Stimulated activated memory B cell treated with anti-CD40 and anti-IgM and Interleukin-4, amounts not matched to agents 10 μg/mL and 1 μg/mL and 100 μg/mL, for 72 hours (primary cell): ENCODE measurements at regions not wholly inside any gene's neighbourhood (a gene's known extent, or its start where the extent isn't known, plus 50 kb on each side); places are given as distances from the start of the nearest gene placed in this dataset.

Source experiments
- ATAC-seq: fragments of 150-1000 bp; cut with Tn5 transposase; 2 replicates; pipeline ENCODE4 v1.10.0; 2021
- H3K27ac Mint-ChIP-seq: one replicate; pipeline ENCODE4 v1.8.0; 2022; ENCODE audit warnings: mild to moderate bottlenecking, mixed read lengths
- H3K27me3 Mint-ChIP-seq: one replicate; pipeline ENCODE4 v1.8.0; 2022; ENCODE audit warnings: mixed read lengths
- H3K36me3 Mint-ChIP-seq: one replicate; pipeline ENCODE4 v1.8.0; 2022; ENCODE audit warnings: mixed read lengths
- H3K4me1 Mint-ChIP-seq: one replicate; pipeline ENCODE4 v1.8.0; 2022; ENCODE audit warnings: mixed read lengths
- H3K4me3 Mint-ChIP-seq: one replicate; pipeline ENCODE4 v1.8.0; 2022; ENCODE audit warnings: mild to moderate bottlenecking, moderate library complexity, mixed read lengths
- H3K9me3 Mint-ChIP-seq: one replicate; pipeline ENCODE4 v1.8.0; 2022; ENCODE audit warnings: mixed read lengths

DNA sequence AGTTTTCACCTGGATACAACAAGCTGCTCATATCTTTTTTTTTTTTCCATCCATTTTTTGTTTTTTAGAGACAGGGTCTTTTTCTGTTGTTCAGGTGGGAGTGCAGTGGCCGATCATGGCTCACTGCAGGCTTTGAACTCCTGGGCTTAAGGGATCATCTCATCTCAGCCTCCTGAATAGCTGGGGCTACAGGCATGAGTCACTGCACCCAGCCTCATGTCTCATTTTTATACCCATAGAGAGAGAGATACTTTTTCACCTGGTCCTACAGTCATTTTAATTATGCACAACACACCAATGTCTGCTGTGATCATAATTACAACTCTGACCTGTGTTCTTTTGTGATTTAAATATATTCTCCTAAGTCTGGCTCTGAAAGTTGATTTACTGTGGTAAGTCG is 84.4 kb downstream of the KIF4B start:
- Mint-ChIP-seq H3K27ac (no peak overlapping the region), H3K27me3 (peaks cover 10% of the 10 kb centered on the region), H3K9me3 (no peaks in the 10 kb centered on the region), H3K36me3 (no peaks in the 10 kb centered on the region), H3K4me3 (no peak overlapping the region), H3K4me1 (no peaks in the 10 kb centered on the region)
- ATAC-seq, result no peak

DNA sequence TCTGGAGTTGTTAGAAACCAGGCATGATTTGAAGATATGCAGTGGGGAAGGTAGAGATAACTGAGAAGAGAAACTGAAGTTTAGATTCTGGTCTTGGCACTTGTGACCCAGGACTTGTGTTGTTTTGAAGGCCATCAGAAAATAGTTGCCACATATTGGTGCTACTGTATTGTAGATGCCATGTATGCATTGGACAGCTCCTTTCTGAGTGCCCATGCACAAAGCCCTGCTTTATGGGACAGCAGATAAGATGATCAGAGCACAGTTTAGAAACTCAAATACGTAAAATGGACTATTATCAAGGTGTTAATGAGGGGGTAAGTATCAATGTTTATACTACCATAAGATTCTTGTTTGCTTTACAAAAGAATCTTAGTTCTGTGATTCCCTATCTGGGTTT is 84.9 kb downstream of the KIF4B start:
- Mint-ChIP-seq H3K36me3 (no peaks in the 10 kb centered on the region), H3K27me3 (peaks cover 10% of the 10 kb centered on the region), H3K4me1 (no peaks in the 10 kb centered on the region), H3K4me3 (no peak overlapping the region), H3K9me3 (peaks cover 2% of the 10 kb centered on the region), H3K27ac (no peak overlapping the region)
- no peak for ATAC-seq

DNA sequence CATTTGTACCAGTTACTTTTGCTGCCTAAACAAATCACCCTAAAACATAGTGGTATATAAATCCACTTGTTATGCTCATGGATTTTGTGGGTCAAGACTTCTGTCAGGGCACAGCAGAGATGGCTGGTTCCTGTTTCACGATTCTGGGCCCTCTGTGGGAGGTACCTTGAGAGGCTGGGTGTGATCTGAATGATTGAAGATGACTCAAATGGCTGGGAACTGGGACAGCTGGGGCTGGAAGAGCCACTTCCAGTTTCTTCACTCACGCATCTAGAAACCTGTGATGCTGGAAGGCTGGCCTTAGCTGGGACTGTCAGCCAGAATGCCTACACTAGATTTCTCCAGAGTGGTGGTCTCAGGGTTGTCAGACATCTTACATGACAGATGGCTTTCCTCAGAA is 88.1 kb downstream of the KIF4B start:
- no peak overlapping the region for H3K4me3 Mint-ChIP-seq
- no peaks in the 10 kb centered on the region for H3K36me3 Mint-ChIP-seq
- ATAC-seq, result no peak
- peaks cover 10% of the 10 kb centered on the region for H3K27me3 Mint-ChIP-seq
- H3K9me3 Mint-ChIP-seq, result peaks cover 3% of the 10 kb centered on the region
- H3K4me1 Mint-ChIP-seq, result no peaks in the 10 kb centered on the region
- H3K27ac Mint-ChIP-seq, result no peak overlapping the region

DNA sequence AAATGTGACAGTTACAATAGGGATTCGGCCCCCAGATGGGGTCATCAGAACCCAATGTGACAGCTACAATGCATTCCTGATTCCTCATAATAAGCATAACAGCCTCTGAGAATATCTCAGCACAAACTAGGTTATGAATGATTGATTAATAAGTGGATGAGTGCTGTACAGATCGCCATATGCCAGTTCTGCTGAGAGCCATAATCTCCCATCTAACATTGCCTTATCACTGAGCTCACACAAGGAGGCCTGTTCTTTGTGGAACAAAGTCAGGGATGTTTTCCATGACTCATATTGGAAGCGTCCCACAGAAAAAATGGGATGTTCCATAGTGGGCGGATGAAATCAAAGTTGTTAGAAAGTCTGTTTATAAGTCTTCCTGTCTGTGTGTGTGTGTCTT is 89.6 kb downstream of the KIF4B start:
- Mint-ChIP-seq H3K36me3 (no peaks in the 10 kb centered on the region), H3K4me3 (no peak overlapping the region), H3K9me3 (peaks cover 3% of the 10 kb centered on the region), H3K27me3 (peaks cover 10% of the 10 kb centered on the region), H3K27ac (no peak overlapping the region), H3K4me1 (no peaks in the 10 kb centered on the region)
- no peak for ATAC-seq

DNA sequence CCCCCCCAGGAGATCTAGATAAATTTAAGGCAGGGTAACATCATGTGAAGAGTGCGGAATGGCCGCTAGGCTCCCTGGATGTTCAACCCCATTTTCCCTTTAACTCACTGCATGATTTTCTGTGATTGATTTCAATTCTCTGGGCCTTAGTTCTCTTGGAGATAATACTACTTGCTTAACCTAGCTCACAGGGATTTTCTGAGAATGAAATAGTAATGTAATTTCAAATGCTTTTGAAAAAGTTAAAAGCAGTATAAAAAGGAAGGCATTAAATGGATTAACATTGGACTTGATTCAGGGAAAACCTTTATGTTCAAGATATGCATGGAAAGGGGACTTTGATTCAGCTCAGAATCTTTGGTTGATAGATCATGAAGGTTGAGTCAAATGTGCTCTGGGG is 90.9 kb downstream of the KIF4B start:
- Mint-ChIP-seq H3K9me3 (peaks cover 3% of the 10 kb centered on the region), H3K4me1 (no peaks in the 10 kb centered on the region), H3K4me3 (no peak overlapping the region), H3K36me3 (no peaks in the 10 kb centered on the region), H3K27me3 (peaks cover 10% of the 10 kb centered on the region), H3K27ac (no peak overlapping the region)
- ATAC-seq, result no peak

GRCh38 chr5:155106221-155106620 is 92.7 kb downstream of the KIF4B start:
- Mint-ChIP-seq H3K36me3 (no peaks in the 10 kb centered on the region), H3K4me3 (no peak overlapping the region), H3K4me1 (no peaks in the 10 kb centered on the region), H3K27ac (no peak overlapping the region), H3K9me3 (peaks cover 3% of the 10 kb centered on the region), H3K27me3 (peaks cover 10% of the 10 kb centered on the region)
- ATAC-seq, result no peak

DNA sequence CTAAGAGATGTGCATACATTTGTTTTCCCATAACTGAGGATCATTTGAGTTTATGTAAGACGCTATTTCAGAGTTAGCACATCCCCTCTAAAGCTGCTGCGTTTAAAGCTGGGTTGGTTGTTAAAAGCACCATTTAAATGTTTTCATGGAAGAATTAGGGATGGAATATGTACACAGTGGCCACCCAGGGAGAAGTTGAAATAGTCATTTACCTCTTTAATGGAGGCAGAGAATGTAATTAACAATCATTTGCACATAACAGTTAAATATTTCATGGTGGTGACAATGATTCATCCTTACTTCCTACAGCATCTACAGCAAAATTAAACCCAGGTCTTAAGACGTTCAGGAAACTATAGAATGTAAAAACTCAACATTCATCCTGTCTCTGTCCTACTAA is 100.3 kb downstream of the KIF4B start:
- no peak for ATAC-seq
- H3K4me1 Mint-ChIP-seq, result no peaks in the 10 kb centered on the region
- H3K9me3 Mint-ChIP-seq, result no peaks in the 10 kb centered on the region
- H3K27me3 Mint-ChIP-seq, result no peaks in the 10 kb centered on the region
- H3K4me3 Mint-ChIP-seq, result no peak overlapping the region
- H3K27ac Mint-ChIP-seq, result no peak overlapping the region
- no peaks in the 10 kb centered on the region for H3K36me3 Mint-ChIP-seq

GRCh38 chr5:155114655-155115054 is 101.1 kb downstream of the KIF4B start:
- Mint-ChIP-seq H3K4me3 (no peak overlapping the region), H3K27me3 (no peaks in the 10 kb centered on the region), H3K36me3 (no peaks in the 10 kb centered on the region), H3K27ac (no peak overlapping the region), H3K4me1 (no peaks in the 10 kb centered on the region), H3K9me3 (no peaks in the 10 kb centered on the region)
- ATAC-seq, result peak; percentile 52

DNA sequence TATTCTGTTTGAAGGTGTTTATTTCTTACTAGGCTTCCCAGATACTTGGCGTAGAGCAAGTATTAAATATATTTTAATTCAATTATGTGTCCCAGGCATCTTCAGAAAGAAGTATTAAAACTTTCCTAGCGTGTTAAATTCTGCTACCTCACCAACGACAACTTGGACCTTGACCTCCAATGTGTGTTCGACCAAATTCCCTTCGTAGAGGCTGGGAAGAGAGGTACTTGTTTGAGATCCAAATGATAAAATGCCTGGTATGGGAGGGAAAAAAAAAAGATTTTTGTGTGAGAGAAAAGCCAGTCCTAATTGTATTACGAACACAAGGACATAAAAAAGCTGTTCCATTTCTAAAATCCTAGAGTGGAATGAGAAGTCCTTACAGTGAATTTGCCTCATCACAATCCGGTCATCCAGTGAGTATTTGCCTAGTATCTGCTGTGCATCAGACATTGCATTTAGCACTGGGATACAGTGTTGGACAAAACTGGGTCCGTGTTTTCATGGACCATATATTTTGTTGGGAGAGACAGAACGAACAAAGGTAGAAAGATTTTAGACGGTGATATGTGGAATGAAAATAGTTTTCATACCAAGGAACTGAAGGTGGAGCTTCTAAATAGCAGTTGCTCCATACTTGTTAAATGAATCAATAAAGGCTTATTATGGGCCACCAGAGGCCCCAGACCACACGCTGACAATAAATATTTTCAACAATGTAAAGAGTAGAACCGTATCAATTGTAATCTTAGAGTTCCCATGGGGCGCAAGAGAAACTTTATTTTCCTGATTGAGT is 103.1 kb downstream of the KIF4B start:
- H3K27ac Mint-ChIP-seq, result no peak overlapping the region
- H3K9me3 Mint-ChIP-seq, result no peaks in the 10 kb centered on the region
- H3K4me1 Mint-ChIP-seq, result no peaks in the 10 kb centered on the region
- no peak overlapping the region for H3K4me3 Mint-ChIP-seq
- H3K36me3 Mint-ChIP-seq, result no peaks in the 10 kb centered on the region
- ATAC-seq, result no peak
- no peaks in the 10 kb centered on the region for H3K27me3 Mint-ChIP-seq

DNA sequence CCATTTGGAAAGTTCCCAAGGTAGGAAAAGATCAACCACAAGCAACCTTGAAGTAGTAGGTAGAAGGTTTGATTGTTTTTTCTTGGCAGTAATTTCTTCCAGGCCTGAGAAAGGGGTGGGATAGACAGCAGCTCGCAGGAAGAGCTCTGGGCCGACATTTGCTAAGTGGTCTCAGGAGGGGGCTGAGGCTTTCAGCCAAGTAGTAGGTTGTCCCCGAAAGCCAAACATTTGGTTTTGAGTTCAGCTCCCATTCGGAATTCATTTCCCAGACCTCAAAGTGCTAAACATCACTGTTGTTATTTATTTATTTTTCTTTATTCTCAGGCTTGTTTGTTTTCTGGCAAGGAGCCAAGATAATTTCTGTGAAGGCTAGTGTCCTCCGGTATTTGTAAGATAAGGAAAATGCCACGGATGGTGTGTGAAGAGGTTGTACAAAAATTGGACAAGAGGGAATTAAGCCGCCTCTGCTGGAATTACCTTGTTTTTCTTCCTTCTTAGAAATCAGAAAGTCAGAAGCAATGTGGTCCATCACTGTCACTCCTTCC is 112.1 kb downstream of the KIF4B start:
- no peaks in the 10 kb centered on the region for H3K27me3 Mint-ChIP-seq
- no peak overlapping the region for H3K27ac Mint-ChIP-seq
- H3K4me3 Mint-ChIP-seq, result no peak overlapping the region
- H3K9me3 Mint-ChIP-seq, result no peaks in the 10 kb centered on the region
- no peaks in the 10 kb centered on the region for H3K36me3 Mint-ChIP-seq
- H3K4me1 Mint-ChIP-seq, result no peaks in the 10 kb centered on the region
- no peak for ATAC-seq

DNA sequence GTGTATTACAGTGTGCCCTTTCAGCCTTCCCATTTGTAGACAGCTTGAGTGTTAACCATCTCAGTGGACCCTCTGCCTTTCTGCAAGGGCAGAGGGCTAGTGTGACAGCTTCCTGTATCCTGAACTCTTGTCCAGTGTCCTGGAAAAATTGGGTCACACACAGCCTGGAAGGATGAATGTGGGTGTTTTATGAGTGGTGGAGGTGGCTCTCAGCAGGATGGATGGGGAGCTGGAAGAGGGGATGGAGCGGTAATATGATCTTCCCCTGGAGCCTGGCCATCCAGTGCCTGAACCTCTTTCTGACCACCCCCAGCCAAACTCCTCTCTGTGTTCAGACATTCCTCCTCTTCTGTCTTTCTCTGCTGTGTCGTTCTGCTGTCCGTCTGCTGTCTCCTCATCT is 113.0 kb downstream of the KIF4B start:
- H3K9me3 Mint-ChIP-seq, result no peaks in the 10 kb centered on the region
- H3K36me3 Mint-ChIP-seq, result no peaks in the 10 kb centered on the region
- H3K4me3 Mint-ChIP-seq, result no peak overlapping the region
- H3K27ac Mint-ChIP-seq, result no peak overlapping the region
- ATAC-seq, result no peak
- peaks cover 6% of the 10 kb centered on the region for H3K27me3 Mint-ChIP-seq
- H3K4me1 Mint-ChIP-seq, result no peaks in the 10 kb centered on the region

GRCh38 chr5:155127552-155127951 is 114.0 kb downstream of the KIF4B start:
- ATAC-seq, result no peak
- H3K4me1 Mint-ChIP-seq, result no peaks in the 10 kb centered on the region
- peaks cover 15% of the 10 kb centered on the region for H3K27me3 Mint-ChIP-seq
- H3K9me3 Mint-ChIP-seq, result no peaks in the 10 kb centered on the region
- H3K36me3 Mint-ChIP-seq, result no peaks in the 10 kb centered on the region
- no peak overlapping the region for H3K4me3 Mint-ChIP-seq
- H3K27ac Mint-ChIP-seq, result no peak overlapping the region

- H3K9me3 Mint-ChIP-seq, result no peaks in the 10 kb centered on the region
These were observed 115.4 kb downstream of the KIF4B start for GRCh38 chr5:155128786-155129512.

DNA sequence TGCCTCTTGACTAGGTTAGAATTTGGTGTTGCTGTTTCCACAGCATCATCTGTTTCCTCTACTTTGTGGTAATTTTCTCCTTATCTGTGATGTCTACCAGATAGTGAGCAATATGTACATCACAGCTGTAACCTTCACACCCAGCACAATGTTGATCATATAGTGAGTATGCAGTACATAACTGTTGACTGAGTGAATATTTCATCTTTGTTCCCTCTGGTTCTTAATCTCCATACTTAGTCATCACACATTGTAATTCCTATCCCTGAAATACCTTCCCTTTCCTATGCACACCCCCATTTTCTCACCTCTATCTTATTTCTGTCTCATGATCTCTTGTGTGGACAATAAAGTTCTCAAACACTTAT is 115.9 kb downstream of the KIF4B start:
- peaks cover 19% of the 10 kb centered on the region for H3K27me3 Mint-ChIP-seq
- H3K4me3 Mint-ChIP-seq, result no peak overlapping the region
- H3K4me1 Mint-ChIP-seq, result no peaks in the 10 kb centered on the region
- no peak for ATAC-seq
- H3K36me3 Mint-ChIP-seq, result no peaks in the 10 kb centered on the region
- no peaks in the 10 kb centered on the region for H3K9me3 Mint-ChIP-seq
- H3K27ac Mint-ChIP-seq, result no peak overlapping the region

More at GRCh38 chr5:155128786-155129512, 115.4 kb downstream of the KIF4B start:
- Mint-ChIP-seq H3K4me3 (no peak overlapping the region), H3K27me3 (peaks cover 19% of the 10 kb centered on the region), H3K27ac (no peak overlapping the region), H3K4me1 (no peaks in the 10 kb centered on the region), H3K36me3 (no peaks in the 10 kb centered on the region)
- no peak for ATAC-seq

DNA sequence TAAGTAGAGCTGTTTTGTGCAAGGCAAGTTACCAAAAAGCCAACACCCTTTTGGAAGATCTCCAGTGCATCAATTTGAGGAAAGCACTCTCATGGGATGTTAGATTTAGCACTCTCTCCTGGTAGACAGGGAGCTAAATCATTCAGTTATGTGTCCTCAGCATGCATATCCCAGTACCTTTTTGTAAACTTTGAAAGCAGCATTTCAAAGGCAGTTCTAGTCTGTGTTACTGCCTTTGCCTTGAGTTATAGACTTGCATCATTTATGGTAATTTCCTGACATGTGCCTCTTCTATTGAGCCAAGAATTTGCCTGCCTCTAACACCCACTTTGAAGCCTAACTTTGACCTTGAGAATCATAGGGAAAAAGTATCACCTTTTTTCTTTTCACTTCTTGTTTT is 120.6 kb downstream of the KIF4B start:
- H3K4me1 Mint-ChIP-seq, result no peaks in the 10 kb centered on the region
- no peaks in the 10 kb centered on the region for H3K9me3 Mint-ChIP-seq
- peaks cover 32% of the 10 kb centered on the region for H3K27me3 Mint-ChIP-seq
- no peak for ATAC-seq
- no peak overlapping the region for H3K27ac Mint-ChIP-seq
- no peaks in the 10 kb centered on the region for H3K36me3 Mint-ChIP-seq
- no peak overlapping the region for H3K4me3 Mint-ChIP-seq
